GM19238 (cell line): ENCODE measurements at regions not wholly inside any gene's neighbourhood (a gene's known extent, or its start where the extent isn't known, plus 50 kb on each side); places are given as distances from the start of the nearest gene placed in this dataset.

Experiments
- DNase-seq: peaks from one replicate; pipeline ENCODE4 v3.0.0; 2011; ENCODE audit warnings: low spot score; ENCODE audit not compliant: insufficient read length

DNA sequence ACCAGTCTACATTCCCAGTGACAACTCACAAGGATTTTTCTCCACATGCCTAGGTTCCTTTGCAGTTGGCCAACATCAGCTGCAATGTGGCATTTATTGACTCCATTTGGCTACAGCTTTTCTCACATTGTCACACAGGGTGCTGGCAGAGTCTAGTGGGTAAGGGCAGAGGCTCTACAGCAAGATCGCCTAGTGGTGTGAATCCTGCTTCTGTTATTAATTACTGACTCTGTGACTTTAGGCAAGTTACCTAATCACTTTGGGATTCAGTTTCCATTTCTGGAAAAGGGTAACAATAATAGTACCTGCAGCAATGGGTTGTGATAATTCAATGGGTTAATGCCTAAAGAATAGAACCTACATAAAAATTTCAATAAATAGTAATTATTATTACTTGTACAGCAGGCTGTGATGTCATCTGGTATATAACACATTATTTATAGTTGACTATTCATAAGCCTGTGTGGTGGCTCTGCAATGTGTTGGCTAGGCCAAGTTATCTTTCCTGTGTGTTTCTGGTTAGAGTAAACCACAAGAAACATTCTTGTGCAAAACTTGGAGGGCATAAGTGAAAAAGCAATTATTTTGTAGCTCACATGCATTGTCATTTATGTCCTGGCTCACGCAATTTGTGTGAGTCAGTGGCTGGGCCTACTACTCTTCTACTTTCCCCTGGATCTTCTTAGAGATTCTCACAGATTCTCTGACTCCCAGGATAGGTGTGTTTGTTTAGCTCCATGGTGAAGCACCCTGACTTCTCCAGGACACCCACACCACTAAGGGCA, 59.5 kb downstream of the PTGS2 start:
- no peak for DNase-seq

DNA sequence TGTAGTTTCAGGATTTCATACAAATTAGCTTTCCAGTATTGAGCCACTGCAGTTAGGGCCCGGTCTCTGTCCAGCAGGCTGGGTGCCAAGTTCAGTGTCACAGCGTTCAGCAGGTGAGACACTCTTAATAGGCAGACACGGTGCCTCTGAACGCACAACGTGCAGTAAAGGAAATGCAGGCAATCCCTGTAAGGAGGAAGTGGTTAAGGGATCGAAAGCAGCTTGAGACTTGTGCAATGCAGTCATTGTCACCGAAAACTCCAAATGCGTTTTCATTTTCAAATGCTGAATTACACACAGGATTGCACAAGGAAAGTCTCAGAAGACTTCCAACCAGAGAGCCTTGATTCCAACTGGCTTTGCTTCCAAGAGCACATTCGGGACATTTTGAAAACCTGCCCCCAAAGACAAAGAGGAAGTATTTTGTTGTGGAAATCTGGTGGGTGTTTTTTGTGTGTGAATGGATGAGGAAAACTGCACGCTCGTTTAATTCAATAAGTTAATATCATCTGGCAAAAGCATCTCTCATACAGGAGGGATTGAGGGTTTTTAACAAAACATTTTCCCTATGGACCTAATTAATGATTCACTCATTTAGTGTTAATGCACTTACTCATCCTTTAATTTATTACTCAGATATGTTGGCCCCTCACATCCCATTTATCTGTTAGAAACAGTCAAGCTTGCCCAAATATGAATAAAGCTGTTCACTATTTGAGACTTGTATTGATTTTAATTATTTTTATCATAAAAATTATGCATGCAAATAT, 61.6 kb downstream of the PTGS2 start:
- DNase-seq, result peak; percentile 46

DNA sequence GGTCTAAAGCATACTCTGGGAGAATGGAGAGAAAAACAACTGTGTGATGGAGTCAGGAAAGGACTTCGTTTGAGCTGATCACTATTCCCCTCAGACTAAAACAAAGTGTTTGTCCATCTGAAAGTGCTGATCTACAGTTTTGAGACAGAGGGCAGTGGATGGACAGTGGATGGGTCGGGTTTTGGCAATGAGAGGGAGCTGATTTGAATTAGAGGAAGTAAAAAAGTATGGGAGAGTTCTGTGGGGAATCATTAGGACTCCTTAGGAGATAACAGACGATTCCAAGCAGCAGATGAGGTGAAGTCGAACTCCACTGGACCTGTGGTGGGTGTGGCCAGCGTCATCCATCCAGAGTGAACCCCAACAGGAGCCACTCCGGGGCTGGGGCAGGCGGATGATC, 62.3 kb downstream of the PTGS2 start:
- no peak for DNase-seq

DNA sequence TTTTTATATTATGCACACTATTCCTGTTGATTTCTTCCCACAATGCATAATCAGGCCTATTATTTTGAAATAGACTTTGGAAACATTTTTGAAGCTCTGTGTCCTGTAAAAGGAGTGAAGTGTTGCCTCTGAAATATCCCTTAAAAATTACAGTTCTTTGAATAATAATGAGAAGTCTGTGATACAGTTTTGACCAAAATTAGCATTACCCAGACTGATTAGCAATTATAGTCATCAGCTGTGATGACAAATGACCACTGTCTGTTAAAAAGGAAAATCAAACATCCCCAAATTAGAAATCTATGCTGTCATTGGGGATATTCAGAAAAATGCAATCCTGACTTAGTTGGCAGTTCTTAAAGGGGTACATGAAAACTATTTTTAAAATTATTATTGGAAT, 63.7 kb downstream of the PTGS2 start:
- DNase-seq, result no peak

GRCh38 chr1:186615332-186615731, 64.9 kb downstream of the PTGS2 start:
- no peak for DNase-seq

- DNase-seq, result no peak
These were observed 69.1 kb downstream of the PTGS2 start for GRCh38 chr1:186611156-186611555.

GRCh38 chr1:186609183-186609582, 71.0 kb downstream of the PTGS2 start:
- DNase-seq, result no peak

GRCh38 chr1:186605762-186606350, 74.4 kb downstream of the PTGS2 start:
- no peak for DNase-seq

DNA sequence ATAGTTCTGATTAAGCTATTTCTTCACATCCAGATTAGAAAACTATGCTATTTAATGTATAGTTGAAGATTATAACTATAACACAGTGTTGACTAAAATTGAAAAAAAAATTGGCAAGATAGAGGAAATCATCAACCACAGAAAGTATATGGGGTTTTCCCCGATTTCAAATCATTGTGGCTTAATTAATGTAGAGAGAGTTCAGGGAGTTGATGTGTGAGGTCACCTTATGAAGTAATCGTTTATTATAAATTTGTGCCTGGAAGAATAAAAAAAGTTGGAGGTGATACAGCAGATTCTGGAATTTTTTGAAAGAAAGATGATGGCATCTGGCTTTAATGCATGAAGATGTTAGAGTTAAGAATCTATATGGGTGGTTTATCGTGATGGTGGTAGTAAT, 84.3 kb downstream of the PTGS2 start:
- no peak for DNase-seq

DNA sequence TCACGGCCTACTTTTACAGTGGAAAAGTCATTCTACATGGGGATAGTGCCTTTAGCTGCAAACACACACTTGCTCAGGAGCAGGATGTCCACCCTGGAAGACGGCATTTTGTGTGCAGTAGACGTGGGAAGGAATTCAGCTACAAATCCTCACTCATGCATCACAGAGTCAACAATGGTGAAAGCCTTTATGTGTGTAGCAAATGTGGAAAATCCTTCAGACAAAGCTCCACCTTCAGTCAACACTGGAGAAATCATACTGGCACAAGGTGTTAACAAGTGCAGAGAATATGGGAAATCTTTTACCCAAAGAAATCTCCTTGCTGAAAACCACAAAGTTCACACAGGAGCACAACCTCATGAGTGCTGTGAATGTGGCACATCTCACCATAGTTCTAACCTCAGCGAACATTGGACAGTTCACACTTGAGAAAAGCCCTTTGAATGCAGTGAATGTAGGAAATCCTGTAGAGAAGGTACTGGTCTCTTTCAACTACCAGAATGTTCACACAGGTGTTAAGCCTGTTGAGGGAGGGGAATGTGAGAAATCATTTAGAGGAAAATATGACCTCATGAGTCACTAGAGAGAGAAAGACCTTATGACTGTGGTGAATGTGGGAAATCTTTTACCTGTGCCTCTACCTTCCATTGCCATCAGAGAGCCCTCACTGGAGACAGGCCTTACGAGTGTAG, 101.8 kb downstream of the PTGS2 start:
- no peak for DNase-seq

DNA sequence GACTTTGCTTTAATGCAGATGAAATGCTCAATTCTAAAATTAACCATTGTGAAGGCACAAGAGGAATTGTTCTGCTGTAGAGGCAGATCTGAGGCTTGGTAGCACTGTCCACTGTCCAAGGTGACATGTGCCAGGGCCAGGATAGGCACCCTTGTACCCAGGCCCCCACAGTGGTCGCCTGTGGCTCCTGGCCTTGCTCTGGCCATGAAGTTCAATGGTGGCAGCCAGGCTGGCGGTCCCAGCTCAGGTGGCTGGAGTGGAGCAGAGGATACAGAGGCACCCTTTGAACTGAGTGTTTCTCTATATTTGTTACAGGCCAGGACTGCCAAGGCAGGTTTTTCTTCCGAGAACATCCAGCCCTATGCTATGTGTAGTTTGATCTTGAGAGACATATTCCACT, 102.6 kb downstream of the PTGS2 start:
- DNase-seq, result no peak

GRCh38 chr1:186577216-186577615, 103.0 kb downstream of the PTGS2 start:
- DNase-seq, result no peak

DNA sequence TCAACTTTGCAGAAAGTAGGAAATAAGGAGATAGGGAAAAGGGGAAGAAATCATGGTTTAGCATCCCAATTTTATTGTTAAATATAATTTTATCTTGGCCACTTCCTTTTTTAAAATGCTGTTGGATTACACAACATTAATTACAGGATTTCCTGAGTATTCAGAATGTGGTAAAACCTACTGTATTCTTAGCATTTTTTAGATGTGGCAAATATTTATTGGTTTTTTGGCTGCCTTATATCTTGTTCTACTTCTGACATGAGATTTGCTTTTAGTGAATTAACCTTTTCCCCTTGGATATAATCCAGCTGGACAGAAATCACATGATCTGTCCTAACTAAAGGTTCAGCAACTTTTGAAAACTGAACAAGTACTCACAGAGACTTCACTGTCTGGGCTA, 104.9 kb downstream of the PTGS2 start:
- DNase-seq, result no peak

DNA sequence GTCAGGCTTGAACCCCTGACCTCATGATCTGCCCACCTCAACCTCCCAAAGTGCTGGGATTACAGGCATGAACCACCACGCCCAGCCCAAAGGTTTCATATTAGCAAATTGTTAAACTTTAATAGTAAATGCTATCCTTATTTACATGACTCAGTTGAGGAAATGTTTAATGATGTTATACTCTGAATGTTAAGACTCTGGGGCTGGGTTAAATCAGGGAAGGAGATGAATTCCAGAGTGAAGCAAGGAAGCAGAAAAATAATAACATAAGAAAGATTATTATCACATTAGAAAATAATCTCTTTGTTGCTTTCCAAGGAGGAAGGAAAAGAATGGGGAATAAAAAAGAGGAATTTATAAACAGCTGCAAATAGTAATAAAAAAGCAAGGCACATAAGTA, 105.3 kb downstream of the PTGS2 start:
- DNase-seq, result no peak

GRCh38 chr1:186572509-186572908, 107.7 kb downstream of the PTGS2 start:
- DNase-seq, result no peak

DNA sequence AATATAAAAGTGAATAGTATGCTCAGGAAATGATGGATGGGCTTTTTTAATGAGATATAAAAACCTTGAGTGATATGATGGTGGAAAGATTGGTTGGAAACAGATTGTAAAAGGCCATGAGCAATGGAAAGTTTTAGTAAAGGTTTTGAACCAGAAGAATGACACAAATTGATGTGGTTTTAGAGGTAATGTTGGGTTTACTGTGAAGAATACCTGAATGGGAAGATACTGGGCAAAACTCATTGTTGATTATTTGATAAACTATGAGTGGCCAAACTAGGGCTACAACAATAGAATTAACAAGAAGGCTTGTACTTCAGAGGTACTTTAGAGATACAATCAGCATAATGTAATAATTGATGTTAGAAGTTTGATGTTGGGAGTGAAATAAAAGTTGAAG, 108.5 kb downstream of the PTGS2 start:
- no peak for DNase-seq

GRCh38 chr1:186569856-186570255, 108.9 kb upstream of the PDC start:
- DNase-seq, result no peak

DNA sequence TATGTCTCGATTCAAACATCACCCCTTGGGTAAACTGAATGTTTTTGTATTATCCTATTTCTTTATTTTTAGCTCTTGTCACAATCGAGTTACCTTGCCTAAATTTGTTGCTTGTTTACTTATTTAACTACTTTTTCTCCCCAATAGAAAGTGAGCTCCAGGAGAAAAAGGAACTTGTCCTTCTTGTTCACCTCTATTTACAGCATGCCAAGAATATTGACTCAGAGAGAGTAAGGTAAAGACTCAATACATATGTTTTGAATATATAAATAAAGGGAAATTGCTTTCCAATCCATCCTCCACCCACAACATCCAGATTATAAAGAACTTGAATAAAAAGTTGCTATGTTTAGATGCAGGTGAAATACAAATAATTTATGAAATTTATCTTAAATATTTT, 107.3 kb upstream of the PDC start:
- no peak for DNase-seq

DNA sequence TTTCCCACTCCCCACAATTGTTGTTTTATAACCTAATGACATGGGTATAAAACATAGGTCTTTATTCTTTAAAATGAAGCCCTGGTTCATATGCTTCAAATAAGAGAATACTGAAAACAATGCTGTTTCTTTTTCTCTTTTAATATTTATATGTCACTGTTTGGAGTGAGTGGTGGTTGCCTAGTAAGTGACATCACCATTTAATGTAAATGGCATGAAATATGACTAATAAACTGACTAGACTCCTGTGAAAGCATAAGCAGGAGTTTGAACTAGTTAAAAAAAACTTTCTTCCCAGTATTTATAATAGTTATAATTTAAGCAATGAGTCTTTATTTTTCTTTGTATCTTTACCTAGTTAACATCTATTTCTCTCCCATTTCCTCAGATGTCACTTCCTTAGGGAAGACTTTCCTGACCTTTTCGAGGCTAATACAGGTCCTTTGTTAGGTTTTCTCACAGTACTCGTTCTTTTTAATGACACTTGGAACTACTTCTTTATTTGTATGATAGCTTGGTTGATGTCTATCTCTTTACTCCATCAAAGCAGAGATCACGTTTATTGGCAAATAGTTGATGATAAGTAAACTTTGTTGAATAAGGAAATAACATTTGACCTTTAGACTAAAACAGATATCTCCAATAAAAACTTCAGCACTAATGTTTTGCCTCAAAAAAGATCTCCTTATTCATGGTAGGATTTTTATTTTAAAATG, 105.4 kb upstream of the PDC start:
- no peak for DNase-seq

GRCh38 chr1:186564582-186564981, 103.7 kb upstream of the PDC start:
- DNase-seq, result no peak

- DNase-seq, result no peak
These were observed 98.7 kb upstream of the PDC start for GRCh38 chr1:186559601-186560116.
